Nephron (organoid): ENCODE measurements at regions not wholly inside any gene's neighbourhood (a gene's known extent, or its start where the extent isn't known, plus 50 kb on each side); places are given as distances from the start of the nearest gene placed in this dataset.
A peak's percentile ranks its signal among the peaks of the same experiment; 100 is the strongest.
"Not testable (repeated sequence)": the region's sequence is repeated elsewhere in the genome, so short reads cannot be mapped to it uniquely, and the experiment has no call there.

Experiments
- H3K27ac Mint-ChIP-seq, 3 experiments: 2 replicates each; pipeline ENCODE4 v1.8.0; 2020; ENCODE audit warnings: mixed read lengths in 3 of 3, mild to moderate bottlenecking in 2 of 3, moderate library complexity in 1 of 3
- H3K27me3 Mint-ChIP-seq: 2 replicates; pipeline ENCODE4 v1.8.0; 2021; ENCODE audit warnings: low read depth, mild to moderate bottlenecking, moderate library complexity, mixed read lengths
- H3K36me3 Mint-ChIP-seq: 2 replicates; pipeline ENCODE4 v1.8.0; 2020; ENCODE audit warnings: low read depth, mixed read lengths
- H3K4me1 Mint-ChIP-seq: 2 replicates; pipeline ENCODE4 v1.8.0; 2020; ENCODE audit warnings: mixed read lengths
- H3K4me3 Mint-ChIP-seq, 3 experiments: 2 replicates each; pipeline ENCODE4 v1.8.0; 2020; ENCODE audit warnings: mild to moderate bottlenecking in 3 of 3, mixed read lengths in 3 of 3, moderate library complexity in 2 of 3
- H3K9me3 Mint-ChIP-seq: 2 replicates; pipeline ENCODE4 v1.8.0; 2020; ENCODE audit warnings: mixed read lengths
- CTCF ChIP-seq, 3 experiments: fragments of 200-600 bp; sonication (generic); IDR thresholded peaks; one replicate each; pipeline ENCODE4 v1.5.0; 2021; ENCODE audit warnings: antibody characterized with exemption in 3 of 3; ENCODE audit not compliant: unreplicated experiment in 3 of 3

GRCh38 chr5:1644810-1645571 is 121.2 kb upstream of the LPCAT1 start:
- Mint-ChIP-seq H3K4me3 (peak overlapping the region in 2 of 3 experiments; percentile 58 to 66), H3K27ac (no peak overlapping the region), H3K4me1 (peaks cover 11% of the 10 kb centered on the region), H3K36me3 (no peaks in the 10 kb centered on the region), H3K9me3 (no peaks in the 10 kb centered on the region), H3K27me3 (peaks cover 77% of the 10 kb centered on the region)
- TF ChIP-seq CTCF (IDR thresholded peaks at IDR 0.05; ENCODE audit: unreplicated experiment in 3 of 3): peak; percentile 74 to 84 (median 80)

DNA sequence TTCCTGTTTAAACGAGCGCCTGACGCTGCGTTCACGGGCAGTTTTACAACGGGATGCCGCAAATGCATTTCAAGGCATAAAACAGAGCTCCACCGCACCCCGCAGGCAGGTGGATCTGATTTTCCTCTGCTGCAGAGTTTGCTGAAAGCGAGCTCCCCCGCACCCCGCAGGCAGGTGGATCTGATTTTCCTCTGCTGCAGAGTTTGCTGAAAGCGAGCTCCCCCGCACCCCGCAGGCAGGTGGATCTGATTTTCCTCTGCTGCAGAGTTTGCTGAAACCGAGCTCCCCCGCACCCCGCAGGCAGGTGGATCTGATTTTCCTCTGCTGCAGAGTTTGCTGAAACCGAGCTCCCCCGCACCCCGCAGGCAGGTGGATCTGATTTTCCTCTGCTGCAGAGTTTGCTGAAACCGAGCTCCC is 120.6 kb upstream of the LPCAT1 start:
- H3K9me3 Mint-ChIP-seq: not testable (repeated sequence)

GRCh38 chr5:1643651-1644392 is 120.1 kb upstream of the LPCAT1 start:
- Mint-ChIP-seq H3K27ac (no peak overlapping the region), H3K4me3 (peak overlapping the region in 1 of 3 experiments; percentile 17), H3K36me3 (no peaks in the 10 kb centered on the region), H3K9me3 (no peaks in the 10 kb centered on the region), H3K27me3 (peaks cover 73% of the 10 kb centered on the region), H3K4me1 (peaks cover 11% of the 10 kb centered on the region)
- TF ChIP-seq CTCF (IDR thresholded peaks at IDR 0.05; ENCODE audit: unreplicated experiment in 3 of 3): no peak

More for the DNA sequence above, 120.6 kb upstream of the LPCAT1 start:
- H3K27me3 Mint-ChIP-seq: peaks cover 78% of the 10 kb centered on the region
- H3K4me3 Mint-ChIP-seq: peak overlapping the region in 1 of 3 experiments; percentile 17
- H3K4me1 Mint-ChIP-seq: peaks cover 11% of the 10 kb centered on the region
- H3K36me3 Mint-ChIP-seq, H3K27ac Mint-ChIP-seq: not testable (repeated sequence)

DNA sequence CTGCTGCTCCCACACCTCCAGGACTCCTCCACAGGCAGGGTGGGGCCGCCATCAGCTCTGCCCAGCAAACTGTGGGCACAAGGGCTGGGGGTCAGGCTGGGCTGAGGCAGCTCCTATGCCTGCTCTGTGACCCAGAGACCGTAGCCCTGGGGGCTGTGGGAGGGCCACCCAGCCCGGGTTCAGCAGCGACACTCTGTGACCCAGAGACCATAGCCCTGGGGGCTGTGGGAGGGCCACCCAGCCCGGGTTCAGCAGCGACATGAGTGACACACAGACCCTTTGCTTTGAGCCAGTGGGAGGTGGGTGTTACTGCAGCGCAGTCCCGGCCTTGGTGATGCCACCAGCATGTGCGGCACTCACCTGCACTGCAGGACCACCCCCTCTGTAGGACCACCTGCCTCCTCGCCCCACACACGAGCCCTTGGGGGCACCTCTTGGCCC is 118.9 kb upstream of the LPCAT1 start:
- Mint-ChIP-seq H3K36me3 (no peaks in the 10 kb centered on the region), H3K9me3 (no peaks in the 10 kb centered on the region), H3K4me1 (peaks cover 11% of the 10 kb centered on the region), H3K4me3 (no peak overlapping the region), H3K27ac (no peak overlapping the region), H3K27me3 (peaks cover 64% of the 10 kb centered on the region)
- no peak for TF ChIP-seq CTCF (IDR thresholded peaks at IDR 0.05; ENCODE audit: unreplicated experiment in 3 of 3)

- TF ChIP-seq CTCF (IDR thresholded peaks at IDR 0.05; ENCODE audit: unreplicated experiment in 3 of 3): no peak
These were observed 118.5 kb upstream of the LPCAT1 start for GRCh38 chr5:1642221-1642620.

GRCh38 chr5:1641560-1642166 is 117.9 kb upstream of the LPCAT1 start:
- TF ChIP-seq CTCF (IDR thresholded peaks at IDR 0.05; ENCODE audit: unreplicated experiment in 3 of 3): peak; percentile 82 to 84 (median 84)
- H3K4me3 Mint-ChIP-seq: peak overlapping the region; percentile 5 to 35 (median 33)

More at GRCh38 chr5:1642221-1642620, 118.5 kb upstream of the LPCAT1 start:
- Mint-ChIP-seq H3K4me1 (peaks cover 11% of the 10 kb centered on the region), H3K9me3 (no peaks in the 10 kb centered on the region), H3K27ac (no peak overlapping the region), H3K36me3 (no peaks in the 10 kb centered on the region), H3K27me3 (peaks cover 63% of the 10 kb centered on the region), H3K4me3 (no peak overlapping the region)

More at GRCh38 chr5:1641560-1642166, 117.9 kb upstream of the LPCAT1 start:
- peak overlapping the region in 2 of 3 experiments; percentile 35 to 53 for H3K27ac Mint-ChIP-seq
- peaks cover 11% of the 10 kb centered on the region for H3K4me1 Mint-ChIP-seq
- H3K9me3 Mint-ChIP-seq: no peaks in the 10 kb centered on the region
- no peaks in the 10 kb centered on the region for H3K36me3 Mint-ChIP-seq
- peaks cover 62% of the 10 kb centered on the region for H3K27me3 Mint-ChIP-seq
